ENCODE measurements at regions not wholly inside any gene's neighbourhood (a gene's known extent, or its start where the extent isn't known, plus 50 kb on each side); places are given as distances from the start of the nearest gene placed in this dataset.

DNA sequence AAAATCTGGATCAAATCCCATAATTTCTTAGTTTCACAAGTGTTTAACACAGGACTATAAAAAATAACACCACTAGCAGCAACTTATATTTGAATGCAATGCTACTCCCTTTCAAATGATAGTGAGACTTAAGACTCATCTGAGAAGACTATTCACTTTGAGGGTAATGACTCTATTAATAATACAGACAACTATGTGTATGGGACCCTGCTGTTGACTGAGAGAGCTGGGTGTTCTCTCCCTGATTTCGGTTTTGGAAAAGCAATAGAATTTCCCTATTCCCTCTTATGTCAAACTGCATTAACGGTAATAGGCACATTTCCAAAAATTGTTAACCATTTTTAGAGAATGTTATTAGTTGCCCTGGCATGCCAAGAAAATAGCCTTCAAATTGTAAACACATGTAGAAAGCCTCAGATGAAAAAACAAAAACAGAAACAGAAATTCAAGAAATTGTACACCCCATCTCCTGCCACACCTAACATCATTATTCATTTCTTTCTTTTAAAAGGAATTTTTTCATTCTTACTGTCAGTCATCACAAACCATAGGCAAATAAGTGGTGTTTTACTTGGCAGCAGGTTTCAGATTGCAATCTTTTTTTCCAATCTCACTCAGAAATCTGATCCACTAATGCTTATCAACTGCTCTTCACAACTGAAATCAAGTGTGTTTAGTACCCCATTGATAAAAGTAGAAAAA, 153.7 kb downstream of the TFPI2 start (continued):
- TF ChIP-seq, protein P1, sequence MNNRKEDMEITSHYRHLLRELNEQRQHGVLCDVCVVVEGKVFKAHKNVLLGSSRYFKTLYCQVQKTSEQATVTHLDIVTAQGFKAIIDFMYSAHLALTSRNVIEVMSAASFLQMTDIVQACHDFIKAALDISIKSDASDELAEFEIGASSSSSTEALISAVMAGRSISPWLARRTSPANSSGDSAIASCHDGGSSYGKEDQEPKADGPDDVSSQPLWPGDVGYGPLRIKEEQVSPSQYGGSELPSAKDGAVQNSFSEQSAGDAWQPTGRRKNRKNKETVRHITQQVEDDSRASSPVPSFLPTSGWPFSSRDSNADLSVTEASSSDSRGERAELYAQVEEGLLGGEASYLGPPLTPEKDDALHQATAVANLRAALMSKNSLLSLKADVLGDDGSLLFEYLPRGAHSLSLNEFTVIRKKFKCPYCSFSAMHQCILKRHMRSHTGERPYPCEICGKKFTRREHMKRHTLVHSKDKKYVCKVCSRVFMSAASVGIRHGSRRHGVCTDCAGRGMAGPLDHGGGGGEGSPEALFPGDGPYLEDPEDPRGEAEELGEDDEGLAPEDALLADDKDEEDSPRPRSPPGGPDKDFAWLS (CRISPR knock-in tag; IDR thresholded peaks at IDR 0.05; ENCODE audit: borderline replicate concordance): no peak
- TF ChIP-seq ZIK1 (CRISPR knock-in tag; IDR thresholded peaks at IDR 0.05; ENCODE audit: borderline replicate concordance, low read depth) (no peak), CBX5 (CRISPR knock-in tag; IDR thresholded peaks at IDR 0.05; ENCODE audit: borderline replicate concordance) (no peak), ZNF7 (CRISPR knock-in tag; IDR thresholded peaks at IDR 0.05) (no peak), ZMYM3 (CRISPR knock-in tag; IDR thresholded peaks at IDR 0.05) (no peak), ZMAT3 (CRISPR knock-in tag; conservative IDR thresholded peaks at IDR 0.05) (no peak), ZNF572 (CRISPR knock-in tag; IDR thresholded peaks at IDR 0.05) (no peak), CREB1 (IDR thresholded peaks at IDR 0.05) (no peak), CREB1 (CRISPR knock-in tag; IDR thresholded peaks at IDR 0.05) (no peak), SMAD1 (CRISPR knock-in tag; IDR thresholded peaks at IDR 0.05; ENCODE audit: borderline replicate concordance, low read depth) (no peak), ZNF367 (CRISPR knock-in tag; IDR thresholded peaks at IDR 0.05; ENCODE audit: borderline replicate concordance) (no peak)

DNA sequence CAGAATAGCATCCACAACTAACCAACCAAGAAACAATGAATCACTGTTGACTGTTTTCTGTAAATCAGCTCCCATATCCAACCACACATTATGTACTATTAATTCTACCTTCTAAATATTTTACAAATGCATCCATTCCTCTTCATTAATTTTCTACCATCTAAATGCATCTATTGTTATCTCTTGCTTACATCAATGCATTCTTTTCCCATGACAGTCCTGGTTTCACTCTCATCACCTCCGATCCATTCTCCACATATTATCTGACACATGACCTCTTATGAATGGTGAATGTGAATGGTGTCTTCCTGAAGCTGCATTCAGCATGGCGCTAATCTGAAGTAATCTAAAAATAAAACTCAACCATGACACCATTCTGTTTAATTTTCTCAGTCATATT, 153.8 kb upstream of the CALCR start:
- H2AFZ ChIP-seq (ENCODE audit: low read length): no peak overlapping the region
- H3K9ac ChIP-seq (ENCODE audit: insufficient read depth, low read depth, low read length): no peak overlapping the region
- ChIA-PET POLR2A (no interaction called here), CTCF (ENCODE audit: low intra/inter-chr PET ratio, low total read pairs) (no interaction called here)
- H3K4me1 ChIP-seq (ENCODE audit: insufficient read depth, low read length): no peaks in the 10 kb centered on the region
- no peak for TF ChIP-seq RARG (CRISPR knock-in tag; IDR thresholded peaks at IDR 0.05; ENCODE audit: low read depth)
- TF ChIP-seq SUZ12 (IDR thresholded peaks at IDR 0.05; ENCODE audit: low read depth, low read length): no peak
- TF ChIP-seq ZNF552 (CRISPR knock-in tag; IDR thresholded peaks at IDR 0.05; ENCODE audit: borderline replicate concordance): no peak
- TF ChIP-seq, protein P2, sequence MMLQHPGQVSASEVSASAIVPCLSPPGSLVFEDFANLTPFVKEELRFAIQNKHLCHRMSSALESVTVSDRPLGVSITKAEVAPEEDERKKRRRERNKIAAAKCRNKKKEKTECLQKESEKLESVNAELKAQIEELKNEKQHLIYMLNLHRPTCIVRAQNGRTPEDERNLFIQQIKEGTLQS (CRISPR knock-in tag; IDR thresholded peaks at IDR 0.05): no peak
- H3K79me2 ChIP-seq (ENCODE audit: insufficient read depth, low read length): no peaks in the 10 kb centered on the region
- intact Hi-C loops (cut with micrococcal nuclease; ENCODE audit: unreplicated experiment) (no loop called here), in situ Hi-C loops (cut with HindIII; ENCODE audit: extremely low pct_ligation_motif_present, low pct_unique_long_range_greater_than_20kb) (no loop called here)
- no peaks in the 10 kb centered on the region for H3K36me3 ChIP-seq (replicated peaks in 1 of 2; ENCODE audit: control insufficient read depth in 1 of 2, insufficient read depth in 2 of 2, low read length in 2 of 2)
- H3K9me3 ChIP-seq (ENCODE audit: low read length): no peaks in the 10 kb centered on the region
- BruUV-seq (replicated peaks): no TSS peak
- no peaks in the 10 kb centered on the region for H3K27me3 ChIP-seq (ENCODE audit: control insufficient read depth in 1 of 2, insufficient read depth in 2 of 2, low read length in 2 of 2)
- H3K27ac ChIP-seq (ENCODE audit: extremely low read length, insufficient read depth, low read length): no peak overlapping the region
- ATAC-seq (no peak), DNase-seq (ENCODE audit: low spot score) (no peak), FAIRE-seq (no peak)
- no peaks in the 10 kb centered on the region for H4K20me1 ChIP-seq (ENCODE audit: insufficient read depth, low read length)
- 25% methylated on average over 2 of the region's 2 CpGs for WGBS (ENCODE audit: low lambda C conversion rate)
- no peak overlapping the region for H3K4me2 ChIP-seq (ENCODE audit: low read depth, low read length)
- no peak overlapping the region for H3K4me3 ChIP-seq (replicated peaks in 1 of 3; ENCODE audit: insufficient read depth in 1 of 3, low read depth in 2 of 3, low read length in 3 of 3)

Data from HepG2 (cell line).